ENCODE measurements at regions not wholly inside any gene's neighbourhood (a gene's known extent, or its start where the extent isn't known, plus 50 kb on each side); places are given as distances from the start of the nearest gene placed in this dataset.

- TF ChIP-seq TSHZ1 (CRISPR knock-in tag; IDR thresholded peaks at IDR 0.05) (no peak), TCF7 (IDR thresholded peaks at IDR 0.05; ENCODE audit: borderline replicate concordance) (no peak), HDAC8 (tag; IDR thresholded peaks at IDR 0.05) (no peak), PCBP2 (IDR thresholded peaks at IDR 0.05; ENCODE audit: low read depth, low read length, poor library complexity, severe bottlenecking) (no peak), RBM22 (IDR thresholded peaks at IDR 0.05; ENCODE audit: low read depth, low read length, poor library complexity, severe bottlenecking) (no peak), ZNF584 (CRISPR knock-in tag; IDR thresholded peaks at IDR 0.05; ENCODE audit: low read depth) (no peak), WHSC1 (IDR thresholded peaks at IDR 0.05; ENCODE audit: low read length) (no peak), TFAM (CRISPR knock-in tag; conservative IDR thresholded peaks at IDR 0.05) (0 out of 2 replicates have a peak, but pooled peaks have one; percentile 7), MTA2 (IDR thresholded peaks at IDR 0.05; ENCODE audit: low read depth) (no peak), FOXP4 (CRISPR knock-in tag; IDR thresholded peaks at IDR 0.05; ENCODE audit: borderline replicate concordance) (no peak), ZNF277 (CRISPR knock-in tag; IDR thresholded peaks at IDR 0.05; ENCODE audit: borderline replicate concordance) (0 out of 2 replicates have a peak, but pooled peaks have one; percentile 3), HEY1 (CRISPR knock-in tag; IDR thresholded peaks at IDR 0.05; ENCODE audit: borderline replicate concordance) (no peak), ZNF507 (tag; conservative IDR thresholded peaks at IDR 0.05) (0 out of 2 replicates have a peak, but pooled peaks have one; percentile 6), ZNF146 (CRISPR knock-in tag; IDR thresholded peaks at IDR 0.05; ENCODE audit: unreplicated experiment) (no peak), NCOA4 (IDR thresholded peaks at IDR 0.05; ENCODE audit: partially characterized antibody) (no peak), ZNF384 (IDR thresholded peaks at IDR 0.05; ENCODE audit: low read depth, low read length) (no peak), PTTG1 (tag; IDR thresholded peaks at IDR 0.05; ENCODE audit: low read depth) (no peak), RNF2 (IDR thresholded peaks at IDR 0.05) (no peak), CAMTA2 (CRISPR knock-in tag; conservative IDR thresholded peaks at IDR 0.05) (no peak)
Measured at GRCh38 chr13:89916551-89916950, 1430.9 kb upstream of the MIR17HG start (continued).

Measured in K562 (cell line).